Epithelial cell of prostate (primary cell): ENCODE measurements at regions not wholly inside any gene's neighbourhood (a gene's known extent, or its start where the extent isn't known, plus 50 kb on each side); places are given as distances from the start of the nearest gene placed in this dataset.
"Not testable (repeated sequence)": the region's sequence is repeated elsewhere in the genome, so short reads cannot be mapped to it uniquely, and the experiment has no call there.

ENCODE experiments used
- DNase-seq: peaks from one replicate; pipeline ENCODE4 v3.0.0-alpha.2; 2011; ENCODE audit warnings: low read depth, low spot score
- H3K27ac ChIP-seq: fragments of 450-650 bp; 2 replicates; pipeline ENCODE4 v1.5.1; 2017; ENCODE audit warnings: mild to moderate bottlenecking

DNA sequence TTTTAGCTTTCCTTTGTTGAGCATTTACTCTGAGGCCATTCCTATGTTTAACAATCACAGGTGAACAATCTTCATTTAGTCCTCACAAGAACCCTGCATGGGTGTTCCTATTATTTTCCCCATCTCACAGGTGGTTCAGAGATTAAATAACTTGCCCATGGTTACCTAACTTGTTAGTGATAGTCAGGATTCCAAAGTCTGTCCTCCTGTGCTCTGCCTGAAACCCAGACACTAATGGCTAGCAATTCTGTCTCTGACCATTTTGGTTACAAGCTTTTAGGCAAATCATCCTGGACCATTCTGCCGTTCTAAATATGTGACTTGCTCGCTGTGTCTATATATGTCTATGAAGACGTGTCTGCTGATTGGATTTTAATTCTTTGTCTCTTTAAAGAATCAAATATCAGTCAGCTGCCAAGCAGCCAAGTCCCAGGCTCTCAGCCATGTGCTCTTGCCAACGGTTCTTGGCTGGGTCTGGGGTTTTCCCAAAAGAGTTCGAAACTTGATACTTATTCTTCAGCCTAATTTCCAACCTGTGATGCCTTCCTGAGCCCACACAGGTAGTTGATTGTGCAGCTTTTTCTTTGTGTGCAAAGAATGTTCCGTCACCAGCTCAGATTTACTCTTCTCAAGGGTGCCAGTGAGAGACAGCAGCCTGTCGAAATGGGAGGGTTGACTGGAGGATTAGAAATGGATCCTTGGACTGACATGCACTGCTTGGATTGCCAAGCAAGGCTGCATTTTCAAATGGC, 121.7 kb downstream of the NREP start:
- DNase-seq, result no peak
- no peak overlapping the region for H3K27ac ChIP-seq

DNA sequence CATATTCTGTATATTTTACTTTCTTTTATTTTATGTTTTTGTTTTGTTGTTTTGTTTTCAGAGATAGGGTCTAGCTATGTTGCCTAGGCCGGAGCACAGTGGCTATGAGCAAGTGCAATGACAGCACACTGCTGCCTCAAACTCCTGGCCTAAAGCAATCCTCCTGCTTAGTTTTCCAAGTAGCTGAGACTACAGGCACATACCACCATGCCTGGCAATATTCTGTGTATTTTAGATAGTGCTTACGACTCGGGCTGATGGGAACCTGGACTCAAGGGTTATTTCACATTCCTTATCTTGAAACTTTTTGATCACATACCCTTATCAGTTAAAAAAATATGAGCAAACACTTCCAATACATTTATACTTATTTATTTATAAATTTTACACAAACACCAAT, 119.0 kb upstream of the STARD4 start:
- H3K27ac ChIP-seq, result no peak overlapping the region

DNA sequence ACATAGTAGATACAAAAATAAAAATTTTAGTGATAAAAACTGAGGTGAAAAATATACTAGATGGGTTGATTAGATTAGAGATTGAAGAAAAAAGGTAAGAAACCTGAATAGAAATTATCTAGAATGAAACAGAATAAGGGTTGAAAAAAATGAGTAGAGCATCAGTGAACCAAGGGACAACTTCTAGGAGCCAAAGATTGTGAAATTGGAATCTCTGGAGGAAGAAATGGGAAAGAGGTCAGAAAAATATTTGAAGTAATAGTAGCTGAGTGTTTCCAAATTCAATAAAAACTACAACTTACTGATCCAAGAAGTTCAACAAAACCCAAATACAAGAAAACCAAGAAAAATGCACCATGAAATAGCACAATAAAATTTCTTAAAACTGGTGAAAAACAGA, 116.6 kb upstream of the STARD4 start:
- H3K27ac ChIP-seq, result no peak overlapping the region
- no peak for DNase-seq

More for the DNA sequence above, 119.0 kb upstream of the STARD4 start:
- no peak for DNase-seq

- no peak overlapping the region for H3K27ac ChIP-seq
- no peak for DNase-seq
Observed at GRCh38 chr5:111627862-111628261, 115.5 kb upstream of the STARD4 start.

- no peak overlapping the region for H3K27ac ChIP-seq
- DNase-seq, result no peak
Observed at GRCh38 chr5:111626473-111627148, 114.3 kb upstream of the STARD4 start.

DNA sequence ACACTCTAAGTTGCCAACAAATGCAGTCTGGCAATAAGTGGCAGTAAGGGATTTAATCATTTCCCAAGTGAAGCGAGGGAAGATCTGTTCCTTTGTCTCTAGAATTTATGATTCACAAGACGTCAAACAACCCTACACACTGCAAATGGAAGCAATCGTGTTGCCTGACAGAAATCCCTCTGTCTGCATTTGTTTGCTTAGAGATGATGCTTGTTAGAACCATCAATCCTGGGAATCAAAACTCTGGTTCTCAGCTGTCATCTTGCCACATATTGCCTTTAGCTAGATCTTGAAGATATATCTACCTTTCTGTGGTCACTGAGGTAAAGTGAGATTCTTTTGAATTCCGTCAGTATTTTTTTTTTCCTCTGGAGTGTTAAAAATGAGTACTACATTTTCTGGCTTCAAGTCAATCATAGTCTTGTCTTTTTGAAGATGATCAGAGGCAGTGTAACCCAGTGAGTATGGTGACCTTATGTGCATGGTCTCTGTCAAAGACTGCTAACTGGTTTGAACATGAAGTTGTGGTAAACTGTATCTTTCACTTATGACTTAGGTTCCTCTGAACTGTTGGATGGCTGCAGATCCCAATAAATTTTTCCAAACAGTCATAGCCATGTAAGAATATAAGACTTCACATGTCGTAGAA, 106.4 kb upstream of the STARD4 start:
- no peak overlapping the region for H3K27ac ChIP-seq
- peak; percentile 53 for DNase-seq

DNA sequence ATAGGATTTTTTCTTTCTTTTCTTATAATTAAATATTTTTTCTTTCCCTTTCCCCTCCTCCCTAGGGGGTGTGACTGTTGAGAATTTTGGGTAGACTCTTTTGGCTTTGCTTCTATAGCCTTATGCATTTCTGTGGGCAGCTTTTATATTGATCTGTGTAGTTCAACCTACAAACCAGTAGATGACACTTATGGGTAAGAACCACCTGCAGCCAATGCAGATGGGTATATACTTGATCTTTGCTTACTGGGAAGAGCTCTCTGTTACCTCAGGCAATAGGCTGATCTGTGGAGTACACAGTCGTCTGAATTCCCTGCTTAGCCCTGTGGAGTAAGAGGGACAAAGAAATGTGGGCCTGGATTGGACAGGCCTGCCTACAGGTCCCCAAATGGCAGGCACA, 102.7 kb upstream of the STARD4 start:
- no peak for DNase-seq
- no peak overlapping the region for H3K27ac ChIP-seq

GRCh38 chr5:111612013-111612630, 99.8 kb upstream of the STARD4 start:
- not testable (repeated sequence) for DNase-seq

GRCh38 chr5:111606194-111606593, 93.9 kb upstream of the STARD4 start:
- DNase-seq, result no peak
- no peak overlapping the region for H3K27ac ChIP-seq

More at GRCh38 chr5:111612013-111612630, 99.8 kb upstream of the STARD4 start:
- not testable (repeated sequence) for H3K27ac ChIP-seq

GRCh38 chr5:111603446-111603827, 91.1 kb upstream of the STARD4 start:
- DNase-seq, result no peak
- H3K27ac ChIP-seq, result no peak overlapping the region

GRCh38 chr5:111602817-111603445, 90.6 kb upstream of the STARD4 start:
- DNase-seq, result no peak
- no peak overlapping the region for H3K27ac ChIP-seq

DNA sequence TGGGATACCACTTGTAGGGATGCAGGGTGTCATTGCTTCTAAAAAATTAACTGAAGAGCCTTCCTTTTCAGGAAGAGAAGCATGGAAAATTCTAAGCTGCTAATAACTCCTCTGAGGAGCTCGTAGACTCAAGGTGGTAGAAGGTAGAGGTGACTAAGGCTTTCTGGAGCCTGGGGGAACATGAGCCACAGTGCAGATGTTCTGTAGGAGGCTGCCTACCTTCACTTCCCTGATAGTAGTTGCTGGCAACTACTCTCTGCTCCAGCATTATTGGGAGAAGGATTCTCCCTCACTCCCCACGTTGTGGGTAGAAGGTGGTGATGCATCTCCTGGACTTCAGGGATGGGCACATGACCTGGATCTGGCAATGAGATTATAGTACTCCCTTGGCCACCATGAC, 86.7 kb upstream of the STARD4 start:
- DNase-seq, result no peak

DNA sequence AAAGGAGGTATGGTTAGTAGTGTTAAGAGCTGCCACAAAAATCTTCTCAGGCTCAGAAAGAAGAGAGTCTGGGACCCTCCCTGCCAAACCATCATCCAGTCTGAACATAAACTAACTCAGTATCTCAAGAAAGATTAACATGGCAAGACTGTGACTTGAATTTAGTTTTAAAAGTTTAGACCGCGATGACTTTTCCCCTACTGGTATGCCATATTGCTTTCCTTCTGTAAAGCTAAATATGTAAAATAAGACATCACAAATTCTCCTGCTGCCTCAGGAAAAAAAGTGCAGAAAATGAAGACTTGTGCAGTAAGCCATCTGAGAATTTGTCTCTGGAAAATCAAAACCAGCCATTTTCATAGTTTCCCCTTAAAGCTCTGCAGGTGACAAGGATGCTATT, 85.2 kb upstream of the STARD4 start:
- no peak overlapping the region for H3K27ac ChIP-seq
- no peak for DNase-seq

More for the DNA sequence above, 86.7 kb upstream of the STARD4 start:
- no peak overlapping the region for H3K27ac ChIP-seq

DNA sequence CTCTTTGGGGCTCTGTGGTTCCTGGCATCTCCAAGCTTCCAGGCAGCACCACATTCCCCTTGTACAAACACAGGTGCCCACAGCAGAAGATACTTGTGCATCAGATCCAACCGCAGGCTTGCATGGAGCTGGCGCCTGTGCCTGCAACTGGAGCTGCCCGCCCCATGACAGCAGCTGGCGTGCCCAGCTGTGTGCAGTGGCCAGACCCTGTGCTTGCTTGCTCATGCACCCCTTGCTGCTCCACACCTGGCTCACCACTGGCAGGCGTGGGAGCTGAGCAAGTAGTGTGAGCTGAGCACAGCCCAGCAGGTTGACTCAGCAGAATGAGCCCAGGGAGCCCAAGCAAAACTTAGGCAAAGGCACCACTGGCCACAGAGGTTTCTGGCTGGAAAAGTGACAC, 84.4 kb upstream of the STARD4 start:
- no peak overlapping the region for H3K27ac ChIP-seq
- no peak for DNase-seq

DNA sequence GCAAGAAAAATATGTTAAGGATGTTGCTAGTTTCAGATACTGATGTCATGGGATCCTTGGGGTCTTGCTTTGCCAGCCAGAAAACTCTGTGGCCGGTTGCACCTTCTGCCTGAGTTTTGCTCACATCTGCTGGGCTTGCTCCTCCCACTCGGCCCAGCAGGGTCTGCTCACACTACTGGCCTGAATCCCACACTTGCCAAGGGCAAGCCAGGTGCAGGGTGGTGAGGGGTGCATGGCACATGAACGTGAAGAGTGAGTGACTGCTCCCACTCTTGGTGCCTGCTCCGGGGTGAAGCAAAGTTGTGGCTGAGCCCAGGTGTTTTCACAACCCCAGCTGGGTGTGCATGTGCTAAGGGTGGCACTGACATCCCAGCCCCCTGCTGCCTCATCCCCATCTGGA, 83.1 kb upstream of the STARD4 start:
- no peak overlapping the region for H3K27ac ChIP-seq
- no peak for DNase-seq

- DNase-seq, result no peak
- no peak overlapping the region for H3K27ac ChIP-seq
Observed at GRCh38 chr5:111589316-111589715, 77.0 kb upstream of the STARD4 start.

GRCh38 chr5:111587728-111588127, 75.4 kb upstream of the STARD4 start:
- no peak overlapping the region for H3K27ac ChIP-seq
- no peak for DNase-seq

- no peak for DNase-seq
- no peak overlapping the region for H3K27ac ChIP-seq
Observed at GRCh38 chr5:111585946-111586345, 73.6 kb upstream of the STARD4 start.

DNA sequence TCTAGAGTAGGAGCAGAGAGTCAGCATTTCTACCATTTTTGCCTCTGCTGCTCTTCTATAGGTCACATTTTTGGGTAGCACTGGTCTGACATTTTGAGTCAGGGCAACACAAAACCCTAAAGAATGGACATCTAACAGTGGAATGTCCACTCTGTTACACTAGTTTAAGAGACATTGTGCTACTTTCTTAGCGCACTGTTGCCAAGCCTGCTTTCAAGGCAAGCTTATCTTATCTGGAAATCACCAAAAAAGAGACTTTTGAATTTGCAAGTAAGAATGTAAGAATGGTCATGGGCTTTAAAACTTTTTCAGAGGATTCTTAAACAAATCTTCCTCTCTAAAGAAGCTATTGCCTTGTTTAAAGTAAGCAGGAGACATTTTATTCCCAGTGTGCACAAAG, 73.0 kb upstream of the STARD4 start:
- no peak overlapping the region for H3K27ac ChIP-seq
- DNase-seq, result no peak

GRCh38 chr5:111584651-111585050, 72.3 kb upstream of the STARD4 start:
- no peak overlapping the region for H3K27ac ChIP-seq

More at GRCh38 chr5:111584651-111585050, 72.3 kb upstream of the STARD4 start:
- DNase-seq, result peak; percentile 54
